GM12878 (cell line): ENCODE measurements at regions not wholly inside any gene's neighbourhood (a gene's known extent, or its start where the extent isn't known, plus 50 kb on each side); places are given as distances from the start of the nearest gene placed in this dataset.

Experiments used
- BRCA1 ChIP-seq: IDR thresholded peaks from 2 replicates; pipeline ENCODE4 v1.6.1; 2011; ENCODE audit warnings: low read depth, low read length, improper control_type of control experiment
- EZH2 ChIP-seq: IDR thresholded peaks from 2 replicates; pipeline ENCODE4 v1.6.1; 2012; ENCODE audit warnings: low read depth, mild to moderate bottlenecking, control low read depth, inconsistent platforms, low read length, borderline replicate concordance; ENCODE audit not compliant: control insufficient read depth
- NFXL1 ChIP-seq: fragments of 450-650 bp; IDR thresholded peaks from 2 replicates; pipeline ENCODE4 v1.6.1; 2017; ENCODE audit warnings: antibody characterized with exemption, mild to moderate bottlenecking, borderline replicate concordance
- NR2F1 ChIP-seq: fragments of 450-650 bp; conservative IDR thresholded peaks from 2 replicates; pipeline ENCODE4 v1.6.1; 2017; ENCODE audit warnings: mild to moderate bottlenecking
- SUZ12 ChIP-seq: fragments of 200-600 bp; sonication (generic); IDR thresholded peaks from one replicate; pipeline ENCODE4 v1.6.1; 2018; ENCODE audit warnings: antibody characterized with exemption, mild to moderate bottlenecking; ENCODE audit not compliant: unreplicated experiment
- YY1 ChIP-seq: IDR thresholded peaks from 2 replicates; pipeline ENCODE4 v1.6.1; 2011; ENCODE audit warnings: low read depth, mild to moderate bottlenecking, low read length
- TF ChIP-seq, protein P1 (sequence below): IDR thresholded peaks from 2 replicates; pipeline ENCODE4 v1.6.1; 2011; ENCODE audit warnings: borderline replicate concordance, low read depth, mild to moderate bottlenecking, moderate library complexity, low read length; ENCODE audit not compliant: insufficient read depth, poor library complexity, severe bottlenecking
- TF ChIP-seq, protein P2 (sequence below): fragments of 450-650 bp; conservative IDR thresholded peaks from 2 replicates; pipeline ENCODE4 v1.6.1; 2017; ENCODE audit warnings: mild to moderate bottlenecking, moderate library complexity
- TF ChIP-seq, protein P3 (sequence below): fragments of 450-650 bp; IDR thresholded peaks from 2 replicates; pipeline ENCODE4 v1.6.1; 2018; ENCODE audit warnings: borderline replicate concordance, mild to moderate bottlenecking; ENCODE audit not compliant: partially characterized antibody
- TF ChIP-seq, protein P4 (sequence below): fragments of 450-650 bp; IDR thresholded peaks from 2 replicates; pipeline ENCODE4 v1.6.1; 2017; ENCODE audit warnings: antibody characterized with exemption, mild to moderate bottlenecking, moderate library complexity

DNA sequence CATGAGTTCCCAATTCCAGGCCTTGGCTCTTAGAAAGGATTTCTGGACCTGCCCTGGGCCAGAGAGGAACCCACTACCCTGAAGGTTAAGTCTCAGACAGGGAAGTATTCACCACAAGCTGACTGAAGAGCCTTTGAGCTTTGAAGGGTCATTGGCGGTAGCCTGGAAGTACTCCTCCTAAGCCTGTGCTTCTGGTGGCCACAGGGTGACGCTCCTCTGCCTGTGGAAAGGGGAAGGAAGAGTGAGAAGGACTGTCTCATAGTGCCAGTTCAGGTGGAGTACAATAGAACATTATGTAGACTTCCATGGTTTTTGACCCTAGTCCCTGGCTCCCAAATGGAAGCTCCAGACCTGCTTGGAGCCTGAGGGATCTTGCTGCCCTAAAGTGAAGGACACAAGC lies 1233.2 kb upstream of the CDH6 start:
- TF ChIP-seq, protein P1, sequence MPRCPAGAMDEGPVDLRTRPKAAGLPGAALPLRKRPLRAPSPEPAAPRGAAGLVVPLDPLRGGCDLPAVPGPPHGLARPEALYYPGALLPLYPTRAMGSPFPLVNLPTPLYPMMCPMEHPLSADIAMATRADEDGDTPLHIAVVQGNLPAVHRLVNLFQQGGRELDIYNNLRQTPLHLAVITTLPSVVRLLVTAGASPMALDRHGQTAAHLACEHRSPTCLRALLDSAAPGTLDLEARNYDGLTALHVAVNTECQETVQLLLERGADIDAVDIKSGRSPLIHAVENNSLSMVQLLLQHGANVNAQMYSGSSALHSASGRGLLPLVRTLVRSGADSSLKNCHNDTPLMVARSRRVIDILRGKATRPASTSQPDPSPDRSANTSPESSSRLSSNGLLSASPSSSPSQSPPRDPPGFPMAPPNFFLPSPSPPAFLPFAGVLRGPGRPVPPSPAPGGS: no peak
- no peak for TF ChIP-seq YY1
- TF ChIP-seq, protein P2, sequence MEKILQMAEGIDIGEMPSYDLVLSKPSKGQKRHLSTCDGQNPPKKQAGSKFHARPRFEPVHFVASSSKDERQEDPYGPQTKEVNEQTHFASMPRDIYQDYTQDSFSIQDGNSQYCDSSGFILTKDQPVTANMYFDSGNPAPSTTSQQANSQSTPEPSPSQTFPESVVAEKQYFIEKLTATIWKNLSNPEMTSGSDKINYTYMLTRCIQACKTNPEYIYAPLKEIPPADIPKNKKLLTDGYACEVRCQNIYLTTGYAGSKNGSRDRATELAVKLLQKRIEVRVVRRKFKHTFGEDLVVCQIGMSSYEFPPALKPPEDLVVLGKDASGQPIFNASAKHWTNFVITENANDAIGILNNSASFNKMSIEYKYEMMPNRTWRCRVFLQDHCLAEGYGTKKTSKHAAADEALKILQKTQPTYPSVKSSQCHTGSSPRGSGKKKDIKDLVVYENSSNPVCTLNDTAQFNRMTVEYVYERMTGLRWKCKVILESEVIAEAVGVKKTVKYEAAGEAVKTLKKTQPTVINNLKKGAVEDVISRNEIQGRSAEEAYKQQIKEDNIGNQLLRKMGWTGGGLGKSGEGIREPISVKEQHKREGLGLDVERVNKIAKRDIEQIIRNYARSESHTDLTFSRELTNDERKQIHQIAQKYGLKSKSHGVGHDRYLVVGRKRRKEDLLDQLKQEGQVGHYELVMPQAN: no peak
- no peak for TF ChIP-seq SUZ12
- TF ChIP-seq, protein P3, sequence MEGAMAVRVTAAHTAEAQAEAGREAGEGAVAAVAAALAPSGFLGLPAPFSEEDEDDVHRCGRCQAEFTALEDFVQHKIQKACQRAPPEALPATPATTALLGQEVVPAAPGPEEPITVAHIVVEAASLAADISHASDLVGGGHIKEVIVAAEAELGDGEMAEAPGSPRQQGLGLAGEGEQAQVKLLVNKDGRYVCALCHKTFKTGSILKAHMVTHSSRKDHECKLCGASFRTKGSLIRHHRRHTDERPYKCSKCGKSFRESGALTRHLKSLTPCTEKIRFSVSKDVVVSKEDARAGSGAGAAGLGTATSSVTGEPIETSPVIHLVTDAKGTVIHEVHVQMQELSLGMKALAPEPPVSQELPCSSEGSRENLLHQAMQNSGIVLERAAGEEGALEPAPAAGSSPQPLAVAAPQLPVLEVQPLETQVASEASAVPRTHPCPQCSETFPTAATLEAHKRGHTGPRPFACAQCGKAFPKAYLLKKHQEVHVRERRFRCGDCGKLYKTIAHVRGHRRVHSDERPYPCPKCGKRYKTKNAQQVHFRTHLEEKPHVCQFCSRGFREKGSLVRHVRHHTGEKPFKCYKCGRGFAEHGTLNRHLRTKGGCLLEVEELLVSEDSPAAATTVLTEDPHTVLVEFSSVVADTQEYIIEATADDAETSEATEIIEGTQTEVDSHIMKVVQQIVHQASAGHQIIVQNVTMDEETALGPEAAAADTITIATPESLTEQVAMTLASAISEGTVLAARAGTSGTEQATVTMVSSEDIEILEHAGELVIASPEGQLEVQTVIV: no peak
- TF ChIP-seq EZH2: no peak
- no peak for TF ChIP-seq NR2F1
- no peak for TF ChIP-seq BRCA1
- TF ChIP-seq, protein P4, sequence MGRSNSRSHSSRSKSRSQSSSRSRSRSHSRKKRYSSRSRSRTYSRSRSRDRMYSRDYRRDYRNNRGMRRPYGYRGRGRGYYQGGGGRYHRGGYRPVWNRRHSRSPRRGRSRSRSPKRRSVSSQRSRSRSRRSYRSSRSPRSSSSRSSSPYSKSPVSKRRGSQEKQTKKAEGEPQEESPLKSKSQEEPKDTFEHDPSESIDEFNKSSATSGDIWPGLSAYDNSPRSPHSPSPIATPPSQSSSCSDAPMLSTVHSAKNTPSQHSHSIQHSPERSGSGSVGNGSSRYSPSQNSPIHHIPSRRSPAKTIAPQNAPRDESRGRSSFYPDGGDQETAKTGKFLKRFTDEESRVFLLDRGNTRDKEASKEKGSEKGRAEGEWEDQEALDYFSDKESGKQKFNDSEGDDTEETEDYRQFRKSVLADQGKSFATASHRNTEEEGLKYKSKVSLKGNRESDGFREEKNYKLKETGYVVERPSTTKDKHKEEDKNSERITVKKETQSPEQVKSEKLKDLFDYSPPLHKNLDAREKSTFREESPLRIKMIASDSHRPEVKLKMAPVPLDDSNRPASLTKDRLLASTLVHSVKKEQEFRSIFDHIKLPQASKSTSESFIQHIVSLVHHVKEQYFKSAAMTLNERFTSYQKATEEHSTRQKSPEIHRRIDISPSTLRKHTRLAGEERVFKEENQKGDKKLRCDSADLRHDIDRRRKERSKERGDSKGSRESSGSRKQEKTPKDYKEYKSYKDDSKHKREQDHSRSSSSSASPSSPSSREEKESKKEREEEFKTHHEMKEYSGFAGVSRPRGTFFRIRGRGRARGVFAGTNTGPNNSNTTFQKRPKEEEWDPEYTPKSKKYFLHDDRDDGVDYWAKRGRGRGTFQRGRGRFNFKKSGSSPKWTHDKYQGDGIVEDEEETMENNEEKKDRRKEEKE: no peak
- no peak for TF ChIP-seq NFXL1
